ENCODE measurements at regions not wholly inside any gene's neighbourhood (a gene's known extent, or its start where the extent isn't known, plus 50 kb on each side); places are given as distances from the start of the nearest gene placed in this dataset.

GRCh38 chr11:8746331-8746974 lies 63.9 kb downstream of the RPL27A start:
- TF ChIP-seq EZH2phosphoT487 (IDR thresholded peaks at IDR 0.05; ENCODE audit: borderline replicate concordance, low read length) (no peak), CTCF (IDR thresholded peaks at IDR 0.05; ENCODE audit: low read depth, low read length, poor library complexity, severe bottlenecking) (no peak)
- H3K9me2 ChIP-seq (replicated peaks; ENCODE audit: control insufficient read depth, low read length) = no peaks in the 10 kb centered on the region
- no peaks in the 10 kb centered on the region for H3F3A ChIP-seq (ENCODE audit: control insufficient read depth, insufficient read depth)
- no peaks in the 10 kb centered on the region for H3K36me3 ChIP-seq (ENCODE audit: control insufficient read depth, low read length)
- H3K27me3 ChIP-seq (ENCODE audit: control insufficient read depth, low read length) = peaks cover 6% of the 10 kb centered on the region; the same call in 1 of the 2 replicates
- no peaks in the 10 kb centered on the region for H3K9me3 ChIP-seq (ENCODE audit: control insufficient read depth, insufficient read depth, low read length)
- no peaks in the 10 kb centered on the region for H4K20me1 ChIP-seq (ENCODE audit: control insufficient read depth, insufficient read depth, low read depth, low read length)
- H3K4me3 ChIP-seq (ENCODE audit: low read length) = no peak overlapping the region
- no peak overlapping the region for H3K4me2 ChIP-seq (ENCODE audit: low read length)
- H3K4me1 ChIP-seq (ENCODE audit: control insufficient read depth, low read length) = no peaks in the 10 kb centered on the region
- no peaks in the 10 kb centered on the region for H3K79me2 ChIP-seq (ENCODE audit: control insufficient read depth, low read length)
- H3K27ac ChIP-seq (ENCODE audit: low read depth, low read length) = no peak overlapping the region

DNA sequence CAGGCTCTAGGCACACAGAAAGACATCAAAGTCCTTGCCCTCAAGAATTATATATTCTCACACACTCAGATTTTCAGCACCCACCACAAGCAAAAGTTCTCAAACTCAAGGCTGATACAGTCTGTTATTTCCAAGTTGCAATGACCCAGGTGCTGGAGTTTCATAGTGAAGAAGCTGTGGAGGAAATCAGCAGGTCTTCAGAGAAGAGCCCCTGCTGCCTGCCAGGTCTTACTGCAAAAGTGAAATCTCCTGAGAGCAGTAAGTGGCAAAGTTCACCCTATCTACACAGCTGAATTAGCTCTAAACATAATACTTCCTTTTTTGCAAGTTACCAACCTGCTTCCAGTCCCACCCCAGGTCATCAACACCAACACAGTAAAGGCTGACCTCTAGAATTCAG lies 64.6 kb downstream of the RPL27A start:
- Histone ChIP-seq H3K36me3 (ENCODE audit: control insufficient read depth, low read length) (no peaks in the 10 kb centered on the region), H3K4me1 (ENCODE audit: control insufficient read depth, low read length) (no peaks in the 10 kb centered on the region), H4K20me1 (ENCODE audit: control insufficient read depth, insufficient read depth, low read depth, low read length) (no peaks in the 10 kb centered on the region), H3K4me3 (ENCODE audit: low read length) (no peak overlapping the region), H3K9me2 (replicated peaks; ENCODE audit: control insufficient read depth, low read length) (no peaks in the 10 kb centered on the region), H3K4me2 (ENCODE audit: low read length) (no peak overlapping the region), H3K9me3 (ENCODE audit: control insufficient read depth, insufficient read depth, low read length) (no peaks in the 10 kb centered on the region), H3F3A (ENCODE audit: control insufficient read depth, insufficient read depth) (no peaks in the 10 kb centered on the region), H3K79me2 (ENCODE audit: control insufficient read depth, low read length) (no peaks in the 10 kb centered on the region), H3K27ac (ENCODE audit: low read depth, low read length) (no peak overlapping the region), H3K27me3 (ENCODE audit: control insufficient read depth, low read length) (peaks cover 4% of the 10 kb centered on the region; the same call in 1 of the 2 replicates)
- no peak for TF ChIP-seq CTCF (IDR thresholded peaks at IDR 0.05; ENCODE audit: low read depth, low read length, poor library complexity, severe bottlenecking)
- TF ChIP-seq EZH2phosphoT487 (IDR thresholded peaks at IDR 0.05; ENCODE audit: borderline replicate concordance, low read length) = no peak

DNA sequence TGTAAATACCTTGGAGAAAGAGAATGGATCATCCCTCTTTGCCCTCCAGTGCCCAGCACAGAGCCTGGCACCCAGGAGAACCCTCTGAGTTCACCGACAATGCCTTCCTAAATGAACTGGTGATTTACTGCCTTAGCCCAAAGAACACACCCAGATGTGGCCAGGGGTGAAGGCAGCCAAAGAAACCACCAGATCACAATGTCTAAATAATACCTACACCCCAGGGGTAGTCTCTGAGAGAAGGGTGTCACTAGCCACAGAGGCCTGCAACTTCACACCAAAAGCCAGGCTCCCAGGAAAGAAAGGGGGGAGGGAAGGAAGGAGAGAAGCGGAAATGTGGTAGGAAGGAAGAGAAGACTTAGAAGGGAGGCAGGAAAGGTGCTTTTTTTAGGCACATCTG lies 65.7 kb downstream of the RPL27A start:
- no peaks in the 10 kb centered on the region for H3F3A ChIP-seq (ENCODE audit: control insufficient read depth, insufficient read depth)
- peaks cover 3% of the 10 kb centered on the region; the same call in 1 of the 2 replicates for H3K27me3 ChIP-seq (ENCODE audit: control insufficient read depth, low read length)
- no peaks in the 10 kb centered on the region for H3K4me1 ChIP-seq (ENCODE audit: control insufficient read depth, low read length)
- no peak for TF ChIP-seq EZH2phosphoT487 (IDR thresholded peaks at IDR 0.05; ENCODE audit: borderline replicate concordance, low read length)
- no peak for TF ChIP-seq CTCF (IDR thresholded peaks at IDR 0.05; ENCODE audit: low read depth, low read length, poor library complexity, severe bottlenecking)
- no peaks in the 10 kb centered on the region for H3K9me3 ChIP-seq (ENCODE audit: control insufficient read depth, insufficient read depth, low read length)
- no peaks in the 10 kb centered on the region for H3K79me2 ChIP-seq (ENCODE audit: control insufficient read depth, low read length)
- no peak overlapping the region for H3K4me3 ChIP-seq (ENCODE audit: low read length)
- H3K4me2 ChIP-seq (ENCODE audit: low read length) = no peak overlapping the region
- H3K9me2 ChIP-seq (replicated peaks; ENCODE audit: control insufficient read depth, low read length) = no peaks in the 10 kb centered on the region
- no peaks in the 10 kb centered on the region for H3K36me3 ChIP-seq (ENCODE audit: control insufficient read depth, low read length)
- no peak overlapping the region for H3K27ac ChIP-seq (ENCODE audit: low read depth, low read length)
- no peaks in the 10 kb centered on the region for H4K20me1 ChIP-seq (ENCODE audit: control insufficient read depth, insufficient read depth, low read depth, low read length)
